ENCODE measurements at regions not wholly inside any gene's neighbourhood (a gene's known extent, or its start where the extent isn't known, plus 50 kb on each side); places are given as distances from the start of the nearest gene placed in this dataset.
"Not testable (repeated sequence)": the region's sequence is repeated elsewhere in the genome, so short reads cannot be mapped to it uniquely, and the experiment has no call there.

- no peak for DNase-seq (ENCODE audit: low spot score)
Observed at GRCh38 chr3:177787279-177788041, 590.2 kb upstream of the TBL1XR1 start.

GRCh38 chr3:177789500-177789899, 592.2 kb upstream of the TBL1XR1 start:
- no peak for DNase-seq (ENCODE audit: low spot score)

DNA sequence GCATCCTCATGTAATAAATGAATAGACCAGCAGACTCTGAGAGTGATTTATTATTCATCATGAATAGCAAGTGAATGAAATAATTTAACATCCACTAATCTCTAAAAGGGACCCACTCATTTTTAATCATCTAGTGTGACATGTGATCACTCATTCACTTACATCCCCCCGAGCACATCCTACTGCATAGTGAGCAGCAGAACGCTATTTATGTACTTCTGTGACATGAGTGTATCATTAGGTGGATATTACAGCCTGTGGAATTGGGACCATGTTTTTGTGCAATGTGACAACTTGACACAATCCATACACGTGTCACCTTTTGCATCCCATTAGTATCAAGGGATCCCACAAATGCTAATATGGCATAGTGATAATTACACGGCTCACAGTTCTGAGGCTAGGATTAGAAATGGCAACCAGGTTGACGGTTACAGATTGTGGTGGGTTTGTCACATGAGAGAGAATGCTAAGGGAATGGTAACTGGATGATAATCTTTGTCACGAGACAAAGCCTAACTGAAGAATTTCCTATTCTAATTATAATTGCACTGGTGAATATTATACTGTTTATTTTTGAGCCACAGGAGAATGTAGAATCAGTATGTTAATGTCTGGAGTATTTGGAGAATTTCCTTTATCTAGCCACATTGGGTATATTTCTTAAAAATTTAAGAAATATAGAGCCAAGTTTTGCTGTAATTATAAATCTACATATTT, 595.2 kb upstream of the TBL1XR1 start:
- DNase-seq (ENCODE audit: low spot score) = no peak

GRCh38 chr3:177793451-177793850, 596.2 kb upstream of the TBL1XR1 start:
- no peak for DNase-seq (ENCODE audit: low spot score)

- no peak for DNase-seq (ENCODE audit: low spot score)
Observed at GRCh38 chr3:177795216-177795615, 597.9 kb upstream of the TBL1XR1 start.

GRCh38 chr3:177795859-177796258, 598.6 kb upstream of the TBL1XR1 start:
- no peak for DNase-seq (ENCODE audit: low spot score)

GRCh38 chr3:177800147-177800546, 602.9 kb upstream of the TBL1XR1 start:
- DNase-seq (ENCODE audit: low spot score) = not testable (repeated sequence)

- DNase-seq (ENCODE audit: low spot score) = no peak
Observed at GRCh38 chr3:177800561-177800960, 603.3 kb upstream of the TBL1XR1 start.

GRCh38 chr3:177802151-177802900, 605.0 kb upstream of the TBL1XR1 start:
- no peak for DNase-seq (ENCODE audit: low spot score)

- DNase-seq (ENCODE audit: low spot score) = no peak
Observed at GRCh38 chr3:177803500-177803899, 606.2 kb upstream of the TBL1XR1 start.

- DNase-seq (ENCODE audit: low spot score) = no peak
Observed at GRCh38 chr3:177804032-177804431, 606.8 kb upstream of the TBL1XR1 start.

DNA sequence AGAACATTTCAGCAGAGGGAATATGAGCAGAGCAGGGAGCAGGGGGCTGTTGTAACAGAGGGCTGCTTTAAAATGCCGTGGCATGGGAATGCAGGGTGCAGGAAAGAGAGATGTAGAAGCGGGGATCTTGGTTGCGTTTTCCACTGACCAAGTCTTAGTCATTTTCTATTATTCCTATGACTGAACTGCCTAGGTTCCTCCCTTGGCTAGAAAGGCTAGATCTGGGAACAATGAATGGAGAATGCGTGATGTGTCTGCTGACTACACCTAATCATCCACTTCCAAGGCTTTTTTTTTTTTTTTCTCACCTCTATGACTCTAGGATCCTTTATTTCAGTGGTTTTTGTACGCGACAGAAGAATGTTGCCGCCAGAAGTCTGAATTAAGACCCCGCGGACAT, 607.4 kb upstream of the TBL1XR1 start:
- no peak for DNase-seq (ENCODE audit: low spot score)

GRCh38 chr3:177807150-177807875, 610.0 kb upstream of the TBL1XR1 start:
- DNase-seq (ENCODE audit: low spot score) = no peak

DNA sequence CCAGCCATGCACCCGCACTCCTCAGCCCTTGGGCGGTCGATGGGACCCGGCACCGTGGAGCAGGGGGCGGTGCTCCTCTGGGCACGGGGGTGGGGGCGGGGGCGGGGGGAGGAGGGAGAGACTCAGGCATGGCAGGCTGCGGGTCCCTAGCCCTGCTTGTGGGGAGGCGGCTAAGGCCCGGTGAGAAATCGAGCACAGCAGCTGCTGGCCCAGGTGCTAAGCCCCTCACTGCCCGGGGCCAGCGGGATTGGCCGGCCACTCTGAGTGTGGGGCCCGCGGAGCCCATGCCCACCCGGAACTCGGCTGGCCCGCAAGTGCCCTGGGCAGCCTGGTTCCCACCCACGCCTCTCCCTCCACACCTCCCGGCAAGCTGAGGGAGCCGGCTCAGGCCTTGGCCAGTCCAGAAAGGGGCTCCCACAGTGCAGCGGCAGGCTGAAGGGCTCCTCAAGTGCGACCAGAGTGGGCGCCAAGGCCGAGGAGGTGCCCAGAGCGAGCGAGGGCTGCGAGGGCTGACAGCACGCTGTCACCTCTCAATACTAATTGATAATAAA, 611.7 kb upstream of the TBL1XR1 start:
- not testable (repeated sequence) for DNase-seq (ENCODE audit: low spot score)

GRCh38 chr3:177810162-177810623, 612.9 kb upstream of the TBL1XR1 start:
- DNase-seq (ENCODE audit: low spot score) = peak; percentile 20

DNA sequence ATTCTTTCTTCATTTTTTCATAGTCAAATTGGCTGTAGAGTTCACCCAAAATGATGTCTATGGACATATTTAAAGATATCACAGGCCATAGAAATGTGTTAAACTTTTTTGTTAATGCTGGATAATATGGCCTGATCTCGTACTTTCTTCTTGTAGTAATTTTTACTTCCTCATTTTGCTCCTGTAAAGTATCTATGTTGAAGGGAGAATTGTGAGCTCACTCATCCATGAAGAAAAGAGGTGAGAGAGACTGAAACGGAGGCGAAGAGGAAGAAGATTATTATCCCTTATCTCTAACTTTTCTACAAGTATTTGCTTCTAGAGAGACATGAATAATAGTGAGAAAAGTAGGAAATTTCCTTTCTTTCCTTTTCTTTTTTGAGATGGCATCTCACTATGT, 613.8 kb upstream of the TBL1XR1 start:
- no peak for DNase-seq (ENCODE audit: low spot score)

- no peak for DNase-seq (ENCODE audit: low spot score)
Observed at GRCh38 chr3:177811835-177812234, 614.6 kb upstream of the TBL1XR1 start.

DNA sequence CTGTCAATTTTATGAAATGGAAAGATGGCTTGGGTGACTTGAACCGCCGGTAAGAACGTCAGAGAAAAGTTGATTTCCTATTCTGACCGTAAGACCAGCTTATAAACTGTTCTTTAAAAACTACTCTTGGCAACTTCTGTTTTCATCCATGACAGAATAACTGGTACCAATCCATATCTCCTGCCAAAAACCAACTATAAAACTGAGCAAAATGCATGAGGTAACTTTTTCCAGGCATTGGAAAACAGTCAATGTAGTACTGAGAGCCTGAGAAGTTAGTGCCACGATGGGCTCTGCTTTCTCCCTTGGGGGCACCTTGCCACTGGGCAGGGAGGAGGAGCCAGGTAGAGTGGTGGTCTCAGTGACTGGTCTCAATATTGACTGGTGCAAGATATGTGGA, 615.2 kb upstream of the TBL1XR1 start:
- no peak for DNase-seq (ENCODE audit: low spot score)

DNA sequence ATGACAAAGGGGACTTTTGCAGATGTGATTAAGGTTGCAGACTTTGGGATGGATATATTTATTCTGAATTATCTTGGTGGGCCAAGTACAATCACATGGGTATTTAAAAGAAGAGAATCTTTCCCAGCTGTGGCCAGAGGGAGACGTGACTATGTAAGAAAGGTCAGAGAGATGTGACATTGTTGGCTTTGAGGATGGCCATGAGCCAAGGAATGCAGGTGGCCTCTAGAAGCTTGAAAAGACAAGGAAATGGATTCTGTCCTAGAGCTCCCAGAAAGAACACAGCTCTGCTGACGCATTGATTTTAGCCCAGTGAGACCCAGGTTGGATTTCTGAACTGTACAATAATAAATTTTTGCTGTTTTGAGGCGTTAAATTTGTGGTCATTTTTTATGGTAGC, 616.0 kb upstream of the TBL1XR1 start:
- DNase-seq (ENCODE audit: low spot score) = no peak

- no peak for DNase-seq (ENCODE audit: low spot score)
Observed at GRCh38 chr3:177816667-177817208, 619.5 kb upstream of the TBL1XR1 start.

GRCh38 chr3:177817751-177818150, 620.5 kb upstream of the TBL1XR1 start:
- DNase-seq (ENCODE audit: low spot score) = no peak

All from HuH-7.5 (cell line).